ENCODE measurements at regions not wholly inside any gene's neighbourhood (a gene's known extent, or its start where the extent isn't known, plus 50 kb on each side); places are given as distances from the start of the nearest gene placed in this dataset.

- no peak overlapping the region for H3K4me3 ChIP-seq
- no peaks in the 10 kb centered on the region for H3K4me1 ChIP-seq (ENCODE audit: low read depth)
- H3K9me3 ChIP-seq: no peaks in the 10 kb centered on the region
- no peaks in the 10 kb centered on the region for H3K36me3 ChIP-seq (ENCODE audit: low read depth)
- no peak for DNase-seq
- intact Hi-C loops (cut with DNase I, micrococcal nuclease): no loop called here
- TF ChIP-seq, protein P1, sequence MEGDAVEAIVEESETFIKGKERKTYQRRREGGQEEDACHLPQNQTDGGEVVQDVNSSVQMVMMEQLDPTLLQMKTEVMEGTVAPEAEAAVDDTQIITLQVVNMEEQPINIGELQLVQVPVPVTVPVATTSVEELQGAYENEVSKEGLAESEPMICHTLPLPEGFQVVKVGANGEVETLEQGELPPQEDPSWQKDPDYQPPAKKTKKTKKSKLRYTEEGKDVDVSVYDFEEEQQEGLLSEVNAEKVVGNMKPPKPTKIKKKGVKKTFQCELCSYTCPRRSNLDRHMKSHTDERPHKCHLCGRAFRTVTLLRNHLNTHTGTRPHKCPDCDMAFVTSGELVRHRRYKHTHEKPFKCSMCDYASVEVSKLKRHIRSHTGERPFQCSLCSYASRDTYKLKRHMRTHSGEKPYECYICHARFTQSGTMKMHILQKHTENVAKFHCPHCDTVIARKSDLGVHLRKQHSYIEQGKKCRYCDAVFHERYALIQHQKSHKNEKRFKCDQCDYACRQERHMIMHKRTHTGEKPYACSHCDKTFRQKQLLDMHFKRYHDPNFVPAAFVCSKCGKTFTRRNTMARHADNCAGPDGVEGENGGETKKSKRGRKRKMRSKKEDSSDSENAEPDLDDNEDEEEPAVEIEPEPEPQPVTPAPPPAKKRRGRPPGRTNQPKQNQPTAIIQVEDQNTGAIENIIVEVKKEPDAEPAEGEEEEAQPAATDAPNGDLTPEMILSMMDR (IDR thresholded peaks at IDR 0.05): no peak
- no peak for ATAC-seq
Observed at GRCh38 chr14:99331811-99332210, 59.8 kb upstream of the BCL11B start.

DNA sequence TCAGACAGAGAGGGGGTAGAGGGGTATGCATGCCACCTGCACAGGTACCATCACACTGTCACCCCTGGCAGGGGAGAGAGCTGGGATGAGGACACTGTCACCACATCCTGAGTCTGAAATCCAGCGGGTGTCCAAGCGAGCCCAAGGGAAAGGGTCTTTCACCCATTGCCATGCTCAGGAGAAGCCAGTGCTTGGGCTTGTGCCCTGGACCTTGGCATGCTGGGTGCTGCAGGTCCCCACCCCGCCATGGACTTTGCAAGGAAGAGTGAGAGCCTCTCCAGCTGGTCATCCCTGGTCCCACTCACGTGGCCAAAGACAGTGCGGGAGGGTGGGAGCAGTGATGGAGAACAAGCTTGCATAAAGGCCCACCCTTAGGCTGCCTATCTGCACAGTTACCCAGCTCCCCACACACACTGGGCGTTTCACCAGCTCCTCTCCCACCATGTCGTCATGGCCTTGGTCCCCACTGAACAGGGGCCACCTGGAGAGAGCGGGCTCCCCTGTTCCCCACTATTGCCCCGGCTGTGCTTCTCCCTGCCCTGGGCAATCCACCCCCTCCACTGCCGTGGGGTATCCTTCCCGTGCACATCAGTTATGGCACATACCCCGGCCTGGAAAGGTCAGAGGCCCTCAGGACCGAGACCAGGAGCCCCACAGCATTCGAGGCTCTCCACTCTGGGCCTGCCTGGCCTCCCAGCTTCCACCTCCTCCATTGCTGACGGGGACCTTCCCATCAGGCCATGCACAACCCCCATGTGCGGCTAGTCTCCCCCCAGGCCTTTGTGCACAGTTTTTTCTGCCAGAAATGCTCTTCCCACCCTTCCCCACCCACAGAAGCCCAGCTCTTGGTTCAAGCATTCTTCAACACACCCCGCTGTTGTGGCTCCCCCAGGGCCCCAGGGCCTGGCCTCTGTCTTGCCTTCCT, 58.6 kb upstream of the BCL11B start:
- DNase-seq: no peak
- ATAC-seq: no peak
- Histone ChIP-seq H3K36me3 (ENCODE audit: low read depth) (no peaks in the 10 kb centered on the region), H3K4me3 (no peak overlapping the region), H3K9me3 (no peaks in the 10 kb centered on the region), H3K4me1 (ENCODE audit: low read depth) (no peaks in the 10 kb centered on the region)
- TF ChIP-seq, protein P1 (IDR thresholded peaks at IDR 0.05): no peak
- intact Hi-C loops (cut with DNase I, micrococcal nuclease): no loop called here

- DNase-seq (no peak), ATAC-seq (no peak)
- Histone ChIP-seq H3K4me3 (no peak overlapping the region), H3K36me3 (ENCODE audit: low read depth) (no peaks in the 10 kb centered on the region), H3K9me3 (no peaks in the 10 kb centered on the region), H3K4me1 (ENCODE audit: low read depth) (no peaks in the 10 kb centered on the region)
- TF ChIP-seq, protein P1 (IDR thresholded peaks at IDR 0.05): no peak
- intact Hi-C loops (cut with DNase I, micrococcal nuclease): no loop called here
Observed at GRCh38 chr14:99329711-99330315, 57.8 kb upstream of the BCL11B start.

DNA sequence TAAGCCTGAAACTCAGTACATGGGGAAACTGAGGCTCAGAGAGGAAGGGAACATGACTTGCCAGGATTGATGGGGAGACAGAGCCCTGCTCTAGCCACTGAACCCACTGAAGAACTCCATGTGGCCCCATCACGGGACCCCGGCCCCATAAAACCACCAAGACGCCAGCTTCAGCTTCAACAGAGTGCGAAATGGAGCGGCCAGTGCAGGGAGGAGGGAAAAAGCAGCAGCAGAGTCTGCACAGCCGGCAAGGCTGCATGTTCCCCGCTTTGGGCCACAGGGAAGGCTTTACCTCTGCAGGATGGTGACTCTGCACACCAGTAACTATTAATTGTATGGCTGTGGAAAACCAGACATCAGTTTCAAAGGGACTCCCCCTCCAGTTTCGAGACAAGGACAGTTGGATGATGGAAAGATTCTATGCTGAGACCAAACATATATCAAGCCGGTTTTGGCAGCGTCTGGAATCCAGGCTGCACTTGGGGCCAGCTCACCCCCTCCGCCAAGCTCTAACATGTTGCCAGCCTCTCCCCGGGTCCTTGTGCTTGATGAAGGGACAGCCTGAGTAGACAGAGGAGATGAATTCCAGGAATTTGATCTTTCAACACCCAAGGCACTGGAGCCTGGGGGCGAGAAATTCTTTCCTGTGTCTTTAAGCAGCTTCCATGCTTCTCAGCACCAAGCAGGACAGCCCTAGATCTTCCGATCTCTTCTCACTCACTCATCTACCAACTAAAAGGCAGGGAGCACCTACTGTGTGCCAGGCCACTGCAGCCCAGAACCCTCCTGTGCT, 55.7 kb upstream of the BCL11B start:
- no peaks in the 10 kb centered on the region for H3K36me3 ChIP-seq (ENCODE audit: low read depth)
- ATAC-seq: no peak
- TF ChIP-seq, protein P1 (IDR thresholded peaks at IDR 0.05): no peak
- intact Hi-C loops (cut with DNase I, micrococcal nuclease): no loop called here
- DNase-seq: no peak
- no peaks in the 10 kb centered on the region for H3K9me3 ChIP-seq
- H3K4me3 ChIP-seq: no peak overlapping the region
- no peaks in the 10 kb centered on the region for H3K4me1 ChIP-seq (ENCODE audit: low read depth)

DNA sequence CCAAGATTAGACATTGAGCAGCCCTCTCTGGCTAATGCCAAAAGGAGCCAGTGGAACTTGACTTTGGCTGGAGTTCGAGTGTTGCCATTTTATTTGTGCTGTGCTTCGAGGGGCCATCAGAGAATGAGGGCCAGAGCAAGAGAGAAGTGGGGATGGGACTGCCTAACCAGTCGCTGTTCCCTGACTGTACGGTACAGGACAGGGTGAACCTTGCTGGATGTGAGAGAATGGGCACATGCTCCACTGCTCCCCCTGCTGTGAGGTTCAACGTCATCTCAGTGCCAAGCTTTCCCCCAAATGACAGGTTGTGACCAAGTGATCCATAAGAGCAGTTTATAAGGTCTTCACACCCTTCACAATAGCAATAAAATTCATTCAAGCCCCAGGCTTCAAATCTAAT, 55.1 kb upstream of the BCL11B start:
- Histone ChIP-seq H3K36me3 (ENCODE audit: low read depth) (no peaks in the 10 kb centered on the region), H3K9me3 (no peaks in the 10 kb centered on the region), H3K4me1 (ENCODE audit: low read depth) (no peaks in the 10 kb centered on the region), H3K4me3 (no peak overlapping the region)
- DNase-seq (no peak), ATAC-seq (peak; percentile 35)
- TF ChIP-seq, protein P1 (IDR thresholded peaks at IDR 0.05): no peak
- intact Hi-C loops (cut with DNase I, micrococcal nuclease): no loop called here

Data from mucosa of descending colon (tissue), 3 donors.